GM12874 (cell line): ENCODE measurements at regions not wholly inside any gene's neighbourhood (a gene's known extent, or its start where the extent isn't known, plus 50 kb on each side); places are given as distances from the start of the nearest gene placed in this dataset.

ENCODE experiments used
- TF ChIP-seq, protein P1 (sequence below): IDR thresholded peaks from 2 replicates; pipeline ENCODE4 v1.5.1; 2011; ENCODE audit warnings: low read depth, mild to moderate bottlenecking, control low read depth, low read length, moderate library complexity; ENCODE audit not compliant: insufficient read depth

DNA sequence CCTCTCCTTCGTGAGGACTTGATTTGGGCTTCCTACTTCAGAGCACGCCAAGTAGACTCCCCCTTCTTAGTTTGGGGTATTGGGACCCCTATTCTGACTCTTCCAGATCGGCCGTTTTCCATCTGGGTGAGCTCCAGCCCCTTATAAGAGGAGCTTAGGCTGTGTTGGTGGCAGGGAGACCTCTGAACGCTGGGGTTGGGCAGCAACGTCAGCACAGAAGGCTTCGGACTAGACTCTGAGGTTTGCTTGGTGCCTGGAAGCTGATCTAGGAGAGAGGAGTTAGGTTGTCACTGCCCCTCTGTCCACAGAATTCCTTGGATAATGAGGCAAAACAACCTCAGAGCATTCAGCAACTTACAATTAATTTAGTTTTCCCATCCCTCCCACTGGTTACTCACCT, 99.2 kb upstream of the RTL1 start:
- TF ChIP-seq, protein P1, sequence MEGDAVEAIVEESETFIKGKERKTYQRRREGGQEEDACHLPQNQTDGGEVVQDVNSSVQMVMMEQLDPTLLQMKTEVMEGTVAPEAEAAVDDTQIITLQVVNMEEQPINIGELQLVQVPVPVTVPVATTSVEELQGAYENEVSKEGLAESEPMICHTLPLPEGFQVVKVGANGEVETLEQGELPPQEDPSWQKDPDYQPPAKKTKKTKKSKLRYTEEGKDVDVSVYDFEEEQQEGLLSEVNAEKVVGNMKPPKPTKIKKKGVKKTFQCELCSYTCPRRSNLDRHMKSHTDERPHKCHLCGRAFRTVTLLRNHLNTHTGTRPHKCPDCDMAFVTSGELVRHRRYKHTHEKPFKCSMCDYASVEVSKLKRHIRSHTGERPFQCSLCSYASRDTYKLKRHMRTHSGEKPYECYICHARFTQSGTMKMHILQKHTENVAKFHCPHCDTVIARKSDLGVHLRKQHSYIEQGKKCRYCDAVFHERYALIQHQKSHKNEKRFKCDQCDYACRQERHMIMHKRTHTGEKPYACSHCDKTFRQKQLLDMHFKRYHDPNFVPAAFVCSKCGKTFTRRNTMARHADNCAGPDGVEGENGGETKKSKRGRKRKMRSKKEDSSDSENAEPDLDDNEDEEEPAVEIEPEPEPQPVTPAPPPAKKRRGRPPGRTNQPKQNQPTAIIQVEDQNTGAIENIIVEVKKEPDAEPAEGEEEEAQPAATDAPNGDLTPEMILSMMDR, result no peak

DNA sequence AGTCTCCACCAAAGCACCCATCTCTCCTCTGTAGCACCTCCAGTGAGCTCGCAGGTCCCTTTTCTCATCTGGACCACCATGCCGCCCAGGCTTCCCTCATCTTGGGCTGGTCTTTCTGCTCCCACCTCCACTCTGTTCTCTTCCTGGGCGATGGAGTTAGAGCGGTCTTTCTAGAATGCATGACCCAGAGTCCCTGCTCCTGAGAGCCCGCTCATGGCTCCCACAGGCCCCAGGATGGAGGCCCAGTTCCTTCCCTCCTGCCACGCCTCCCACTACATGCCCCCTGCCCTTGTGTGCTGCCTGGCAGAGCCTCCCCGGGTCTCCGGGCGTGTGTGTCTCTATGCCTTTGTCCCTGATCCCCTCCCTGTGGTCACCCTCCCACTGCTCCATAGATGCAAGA, 100.7 kb upstream of the RTL1 start:
- TF ChIP-seq, protein P1, result no peak

DNA sequence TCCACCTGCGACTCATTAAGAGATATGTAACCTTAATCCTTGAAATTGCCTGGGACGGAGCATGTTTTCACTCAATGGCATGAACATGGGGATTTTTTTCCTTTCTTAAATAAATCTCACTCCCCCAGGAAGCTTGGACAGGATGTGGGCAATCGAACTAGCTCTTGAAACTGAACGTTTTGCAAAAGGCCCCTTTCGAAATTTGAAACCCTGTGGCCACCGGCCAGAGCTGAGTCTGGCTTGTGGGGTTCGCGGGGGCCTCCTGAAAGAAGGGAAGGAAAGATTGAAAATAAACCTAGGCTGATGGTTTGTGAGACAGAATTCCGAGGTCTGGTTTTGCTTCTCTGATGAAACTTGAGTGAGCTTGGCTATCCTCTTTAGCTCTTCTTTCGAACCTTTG, 101.4 kb upstream of the RTL1 start:
- TF ChIP-seq, protein P1, result no peak

DNA sequence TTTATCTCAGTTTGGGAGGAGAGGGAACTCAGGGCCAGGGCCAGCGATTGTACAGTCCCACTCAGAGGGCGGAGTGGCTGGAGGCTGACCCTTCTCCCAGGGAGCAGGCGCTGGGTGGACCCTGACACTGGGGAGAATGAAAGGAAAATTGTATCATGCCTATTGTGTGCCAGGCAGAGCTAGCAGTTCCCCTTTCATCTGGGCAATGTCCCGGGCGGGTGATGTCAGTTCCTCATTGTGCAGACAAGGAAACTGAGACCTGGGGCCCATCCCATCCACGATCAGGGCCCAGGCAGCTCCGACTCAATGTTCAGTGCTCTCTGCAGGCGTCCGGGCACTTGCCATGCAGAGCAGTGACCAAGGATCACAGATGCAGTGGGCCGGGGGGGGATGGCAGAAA, 101.9 kb upstream of the RTL1 start:
- TF ChIP-seq, protein P1, result no peak

DNA sequence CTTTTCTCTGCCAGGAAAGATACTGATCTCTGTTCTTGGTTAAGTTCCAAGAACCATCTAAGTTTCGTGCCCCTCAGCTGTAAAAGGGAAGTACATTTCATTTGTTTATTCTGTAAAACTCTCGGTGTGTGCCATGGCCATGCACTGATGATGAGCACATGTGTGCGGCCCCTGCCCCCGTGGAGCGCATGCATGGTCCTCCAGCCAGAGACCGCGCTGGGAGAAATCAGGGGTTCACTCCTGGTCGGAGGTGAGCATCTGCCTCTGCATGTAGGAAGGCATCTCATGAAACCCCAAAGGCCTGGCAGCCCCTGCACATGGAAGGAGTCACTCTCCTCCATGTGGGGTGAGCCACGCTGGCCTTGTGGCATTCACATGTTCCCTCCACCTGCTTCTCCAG, 102.5 kb upstream of the RTL1 start:
- TF ChIP-seq, protein P1, result no peak

DNA sequence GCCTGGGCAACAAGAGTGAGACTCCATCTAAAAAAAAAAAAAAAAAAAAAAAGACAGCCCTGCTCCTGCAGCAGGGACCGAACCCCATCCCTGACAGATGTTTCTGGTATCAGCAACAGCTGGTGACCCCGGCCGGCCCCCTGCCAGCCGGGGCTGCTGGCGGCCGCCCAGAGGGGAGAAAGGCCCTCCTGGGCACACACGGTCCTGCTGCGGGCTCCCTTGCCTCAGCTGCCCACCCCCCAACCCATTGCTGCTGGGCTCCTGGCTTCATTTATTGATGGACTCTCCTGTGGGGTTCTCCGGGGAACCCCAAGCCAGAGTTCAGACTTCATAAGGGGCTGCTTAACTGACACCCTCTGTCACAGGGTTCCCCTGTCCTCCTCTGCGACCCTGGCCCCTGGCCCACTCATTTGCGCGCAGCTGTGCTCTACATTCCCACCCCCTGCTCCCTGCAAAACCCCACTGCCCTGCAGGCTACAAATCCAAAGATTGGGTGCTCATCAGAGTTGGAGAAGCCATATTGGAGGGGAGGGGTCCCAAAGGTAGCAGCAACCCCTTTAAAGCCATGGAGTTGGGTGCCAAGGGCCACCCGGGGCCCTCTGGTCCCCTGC, 103.6 kb upstream of the RTL1 start:
- TF ChIP-seq, protein P1, result no peak

DNA sequence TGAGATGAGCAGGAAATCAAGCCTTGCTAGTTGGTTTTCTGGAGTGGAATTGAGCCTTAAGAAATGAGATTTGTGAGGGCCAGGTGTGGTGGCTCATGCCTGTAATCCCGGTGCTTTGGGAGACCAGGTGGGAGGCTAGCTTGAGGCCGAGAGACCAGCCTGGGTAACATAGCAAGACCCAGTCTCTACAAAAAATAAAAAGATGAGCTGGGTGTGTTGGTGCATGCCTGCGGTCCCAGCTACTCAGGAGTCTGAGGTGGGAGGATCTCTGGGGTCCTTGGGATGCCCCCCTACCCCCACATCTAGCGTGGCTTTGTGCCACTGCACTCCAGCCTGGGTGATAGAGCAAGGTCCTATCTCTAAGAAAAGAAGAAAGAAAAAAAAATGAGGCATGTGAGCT, 104.2 kb upstream of the RTL1 start:
- TF ChIP-seq, protein P1, result no peak
